LNCaP clone FGC (cell line): ENCODE measurements at regions not wholly inside any gene's neighbourhood (a gene's known extent, or its start where the extent isn't known, plus 50 kb on each side); places are given as distances from the start of the nearest gene placed in this dataset.

Experiments used
- DNase-seq: peaks from one replicate; pipeline ENCODE4 v3.0.0-alpha.2; 2011; ENCODE audit warnings: low read depth
- H3K4me3 ChIP-seq: 2 replicates; pipeline ENCODE4 v1.5.1; 2011; ENCODE audit warnings: mild to moderate bottlenecking, low read depth, low read length, control low read depth
- CTCF ChIP-seq: IDR thresholded peaks from 2 replicates; pipeline ENCODE4 v1.5.1; 2012; ENCODE audit warnings: mild to moderate bottlenecking; ENCODE audit not compliant: control insufficient read depth, insufficient read depth; ENCODE audit errors: extremely low read depth

DNA sequence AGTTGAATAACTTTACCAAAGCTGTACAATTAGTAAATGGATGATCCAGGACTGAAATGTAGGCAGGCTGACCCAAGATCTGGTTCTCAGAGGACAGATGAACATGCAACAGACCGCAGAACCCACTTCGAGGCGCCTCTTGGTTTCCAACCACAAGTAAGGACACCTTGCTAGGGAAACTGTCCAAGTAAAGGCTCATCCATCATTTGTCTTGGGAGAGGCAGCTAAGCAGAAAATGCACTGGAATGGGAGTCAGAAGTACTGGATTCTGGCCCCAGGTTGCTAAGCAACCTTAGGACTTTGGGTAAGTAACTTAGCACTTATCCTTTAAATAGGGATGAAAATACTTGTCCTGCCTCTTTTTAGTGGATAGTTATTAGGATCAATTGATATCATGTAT is 366.3 kb upstream of the LRRC3B start:
- TF ChIP-seq CTCF, result no peak
- DNase-seq, result no peak
- H3K4me3 ChIP-seq, result no peak overlapping the region

DNA sequence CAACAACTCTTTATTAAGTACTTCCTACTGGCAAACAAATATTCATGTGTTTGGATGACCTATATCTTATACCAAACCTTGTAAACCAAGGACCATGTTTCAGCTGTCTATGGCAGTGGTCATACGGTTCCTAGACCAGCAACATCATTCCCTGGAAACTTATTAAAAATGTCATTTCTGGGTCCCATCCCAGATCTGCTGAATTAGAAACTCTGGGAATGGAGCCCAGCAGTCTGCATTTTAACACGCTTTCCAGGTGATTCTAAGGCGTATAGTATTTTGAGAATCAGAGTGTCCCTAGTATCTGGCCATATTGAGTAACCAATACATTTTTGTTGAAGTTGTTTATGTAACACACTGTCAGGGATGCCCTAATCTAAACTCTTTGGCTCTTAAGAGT is 363.4 kb upstream of the LRRC3B start:
- DNase-seq, result no peak
- H3K4me3 ChIP-seq, result no peak overlapping the region
- no peak for TF ChIP-seq CTCF

- no peak for TF ChIP-seq CTCF
- DNase-seq, result no peak
- no peak overlapping the region for H3K4me3 ChIP-seq
Observed at GRCh38 chr3:26260139-26260538, 362.4 kb upstream of the LRRC3B start.

GRCh38 chr3:26264708-26265107 is 357.9 kb upstream of the LRRC3B start:
- no peak for DNase-seq
- no peak for TF ChIP-seq CTCF
- H3K4me3 ChIP-seq, result no peak overlapping the region

DNA sequence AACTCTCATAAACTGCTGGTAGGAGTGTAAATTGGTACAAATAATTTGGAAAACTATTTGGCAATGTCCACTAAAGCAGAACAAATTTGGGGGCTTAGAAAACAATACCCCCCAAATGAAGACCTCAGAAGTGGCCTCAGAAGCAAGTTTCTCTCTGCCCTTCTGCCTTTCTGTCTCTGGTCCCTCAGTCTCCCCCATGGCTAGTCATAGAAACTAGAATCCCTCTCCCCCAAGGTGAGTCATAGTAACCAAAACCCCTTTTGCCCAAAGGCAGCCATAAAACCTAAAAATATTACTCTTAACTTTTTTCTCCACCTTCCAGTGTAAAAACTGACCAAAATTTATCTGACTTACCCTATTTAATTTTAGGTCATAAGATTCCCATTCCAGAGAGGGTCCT is 350.7 kb upstream of the LRRC3B start:
- no peak for DNase-seq
- no peak for TF ChIP-seq CTCF
- H3K4me3 ChIP-seq, result no peak overlapping the region

DNA sequence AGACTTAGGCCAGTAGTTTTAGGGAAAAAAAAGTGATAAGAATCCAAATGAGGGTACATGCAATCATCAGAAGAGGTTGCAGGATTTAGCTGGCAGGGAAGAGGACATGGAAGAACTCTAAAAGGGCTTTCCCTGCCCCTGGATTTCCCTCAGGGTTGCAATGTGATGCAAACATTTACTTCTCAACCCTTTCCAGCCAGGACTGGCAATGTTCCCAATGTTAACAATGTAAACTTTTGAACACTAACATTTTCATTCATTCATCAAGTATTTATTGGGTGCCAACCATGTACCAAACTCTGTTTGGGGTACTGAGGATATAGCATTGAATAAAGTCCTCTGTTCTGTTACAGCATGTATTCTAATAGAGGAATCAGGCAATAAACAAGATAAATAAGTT is 349.4 kb upstream of the LRRC3B start:
- DNase-seq, result no peak
- H3K4me3 ChIP-seq, result no peak overlapping the region
- no peak for TF ChIP-seq CTCF

- TF ChIP-seq CTCF, result no peak
- no peak for DNase-seq
- H3K4me3 ChIP-seq, result no peak overlapping the region
Observed at GRCh38 chr3:26279091-26279490, 343.5 kb upstream of the LRRC3B start.
